ENCODE measurements at regions not wholly inside any gene's neighbourhood (a gene's known extent, or its start where the extent isn't known, plus 50 kb on each side); places are given as distances from the start of the nearest gene placed in this dataset.

GRCh38 chr11:41982276-41982675, 522.8 kb upstream of the LRRC4C start:
- DNase-seq, result no peak

GRCh38 chr11:41982975-41983374, 523.5 kb upstream of the LRRC4C start:
- no peak for DNase-seq

- DNase-seq, result no peak
These were observed 524.0 kb upstream of the LRRC4C start for GRCh38 chr11:41983475-41983874.

- DNase-seq, result no peak
These were observed 524.6 kb upstream of the LRRC4C start for GRCh38 chr11:41984023-41984422.

- no peak for DNase-seq
These were observed 526.3 kb upstream of the LRRC4C start for GRCh38 chr11:41985799-41986198.

GRCh38 chr11:41988951-41989572, 529.6 kb upstream of the LRRC4C start:
- no peak for DNase-seq

GRCh38 chr11:41989823-41990380, 530.5 kb upstream of the LRRC4C start:
- DNase-seq, result no peak

GRCh38 chr11:41996533-41996932, 537.1 kb upstream of the LRRC4C start:
- no peak for DNase-seq

- DNase-seq, result no peak
These were observed 538.5 kb upstream of the LRRC4C start for GRCh38 chr11:41997844-41998401.

GRCh38 chr11:41999066-41999465, 539.6 kb upstream of the LRRC4C start:
- no peak for DNase-seq

- no peak for DNase-seq
These were observed 544.3 kb upstream of the LRRC4C start for GRCh38 chr11:42003801-42004200.

GRCh38 chr11:42006766-42007165, 547.3 kb upstream of the LRRC4C start:
- DNase-seq, result no peak

- no peak for DNase-seq
These were observed 552.8 kb upstream of the LRRC4C start for GRCh38 chr11:42012271-42012670.

GRCh38 chr11:42013656-42014201, 554.3 kb upstream of the LRRC4C start:
- no peak for DNase-seq

- DNase-seq, result no peak
These were observed 562.5 kb upstream of the LRRC4C start for GRCh38 chr11:42021911-42022310.

GRCh38 chr11:42023267-42023666, 563.8 kb upstream of the LRRC4C start:
- no peak for DNase-seq

- DNase-seq, result no peak
These were observed 565.8 kb upstream of the LRRC4C start for GRCh38 chr11:42025121-42025803.

- no peak for DNase-seq
These were observed 575.4 kb upstream of the LRRC4C start for GRCh38 chr11:42034826-42035225.

- DNase-seq, result no peak
These were observed 576.7 kb upstream of the LRRC4C start for GRCh38 chr11:42036201-42036600.

- DNase-seq, result no peak
These were observed 583.9 kb upstream of the LRRC4C start for GRCh38 chr11:42043312-42043711.

- no peak for DNase-seq
These were observed 588.4 kb upstream of the LRRC4C start for GRCh38 chr11:42047637-42048555.

GRCh38 chr11:42049186-42049585, 589.7 kb upstream of the LRRC4C start:
- no peak for DNase-seq

GRCh38 chr11:42049650-42050049, 590.2 kb upstream of the LRRC4C start:
- DNase-seq, result no peak

Data from CD4-positive, alpha-beta T cell treated with Interleukin-21 for 1 hour (primary cell).